ENCODE measurements at regions not wholly inside any gene's neighbourhood (a gene's known extent, or its start where the extent isn't known, plus 50 kb on each side); places are given as distances from the start of the nearest gene placed in this dataset.
A peak's percentile ranks its signal among the peaks of the same experiment; 100 is the strongest.
"Not testable (repeated sequence)": the region's sequence is repeated elsewhere in the genome, so short reads cannot be mapped to it uniquely, and the experiment has no call there.

GRCh38 chr10:9153057-9153456, 1098.6 kb downstream of the GATA3 start:
- 91% methylated on average over 1 of the region's 1 CpG for WGBS
- H3K4me1 ChIP-seq (ENCODE audit: control insufficient read depth, insufficient read depth, low read length); H3K27ac ChIP-seq (ENCODE audit: low read length); H3K9me3 ChIP-seq (ENCODE audit: control insufficient read depth, low read length); intact Hi-C loops (cut with DNase I); ATAC-seq; H3K27me3 ChIP-seq (ENCODE audit: control insufficient read depth, insufficient read depth); DNase-seq; H3K4me3 ChIP-seq (ENCODE audit: low read length): not testable (repeated sequence)

DNA sequence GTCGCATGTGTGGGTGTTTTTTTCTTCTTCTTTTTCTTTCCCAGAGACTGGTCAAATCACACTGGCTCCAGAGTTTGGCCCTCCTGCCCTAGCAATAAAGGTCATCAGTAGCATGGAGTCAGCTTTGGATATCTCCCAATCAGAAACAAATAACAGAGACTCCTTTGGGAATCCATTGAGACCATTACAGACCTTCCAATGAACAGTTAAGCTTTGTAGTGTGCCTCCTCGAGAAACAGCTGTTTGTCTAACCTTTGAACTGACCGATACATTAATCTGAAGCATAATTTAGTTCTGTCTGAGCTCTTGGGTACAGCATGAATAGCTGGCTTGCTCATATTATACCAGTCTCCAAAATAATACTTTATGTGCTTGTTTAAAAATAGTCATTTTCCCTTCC, 1103.2 kb downstream of the GATA3 start:
- WGBS, result 45% methylated on average over 3 of the region's 3 CpGs
- ATAC-seq, result no peak
- Histone ChIP-seq H3K27me3 (ENCODE audit: control insufficient read depth, insufficient read depth) (no peaks in the 10 kb centered on the region), H3K4me1 (ENCODE audit: control insufficient read depth, insufficient read depth, low read length) (no peaks in the 10 kb centered on the region), H3K4me3 (ENCODE audit: low read length) (no peak overlapping the region), H3K9me3 (ENCODE audit: control insufficient read depth, low read length) (no peaks in the 10 kb centered on the region), H3K27ac (ENCODE audit: low read length) (no peak overlapping the region)
- DNase-seq, result no peak
- intact Hi-C loops (cut with DNase I), result no loop called here

DNA sequence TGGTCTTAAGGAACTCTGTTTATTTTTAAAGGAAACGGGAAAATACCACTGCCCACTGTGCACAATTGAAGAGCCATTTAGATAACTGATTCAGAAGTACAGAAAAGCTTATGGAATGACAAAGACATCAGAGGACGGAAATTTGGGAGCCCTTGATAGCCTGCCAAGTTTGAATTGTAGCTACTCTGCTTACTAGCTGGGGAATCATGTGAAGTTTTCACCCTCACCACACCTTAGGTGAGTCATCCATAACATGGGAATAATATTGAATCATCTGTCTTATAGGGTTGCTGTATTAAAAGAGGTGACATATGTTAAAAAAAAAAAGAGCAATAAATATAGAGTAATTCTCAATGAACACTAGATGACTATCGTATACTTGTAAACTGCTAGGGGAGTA, 1104.2 kb downstream of the GATA3 start:
- WGBS, result 73% methylated on average over 3 of the region's 3 CpGs
- H3K9me3 ChIP-seq (ENCODE audit: control insufficient read depth, low read length), result no peaks in the 10 kb centered on the region
- no peaks in the 10 kb centered on the region for H3K4me1 ChIP-seq (ENCODE audit: control insufficient read depth, insufficient read depth, low read length)
- no peak overlapping the region for H3K27ac ChIP-seq (ENCODE audit: low read length)
- H3K4me3 ChIP-seq (ENCODE audit: low read length), result no peak overlapping the region
- DNase-seq (no peak), ATAC-seq (no peak)
- H3K27me3 ChIP-seq (ENCODE audit: control insufficient read depth, insufficient read depth), result no peaks in the 10 kb centered on the region
- intact Hi-C loops (cut with DNase I), result no loop called here

DNA sequence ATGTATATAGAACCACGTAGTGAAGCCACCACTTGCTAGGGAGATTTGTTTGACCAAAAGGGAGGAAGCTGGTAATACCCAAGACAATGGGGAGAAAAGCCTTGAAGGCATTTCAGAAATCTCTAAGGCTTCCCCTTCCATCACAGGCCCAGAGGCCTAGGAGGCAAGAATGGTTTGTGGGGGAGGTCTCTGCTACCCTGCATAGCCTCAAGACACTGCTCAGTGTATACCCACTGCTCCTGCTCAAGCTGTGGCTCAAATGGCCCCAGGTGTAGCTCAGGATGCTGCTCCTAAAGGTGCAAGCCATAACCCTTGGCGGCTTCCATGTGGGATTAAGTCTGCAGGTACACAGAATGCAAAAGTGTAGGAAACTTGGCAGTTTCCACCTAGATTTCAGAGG, 1105.8 kb downstream of the GATA3 start:
- no peak overlapping the region for H3K4me3 ChIP-seq (ENCODE audit: low read length)
- ATAC-seq (no peak), DNase-seq (no peak)
- H3K27me3 ChIP-seq (ENCODE audit: control insufficient read depth, insufficient read depth), result no peaks in the 10 kb centered on the region
- intact Hi-C loops (cut with DNase I), result no loop called here
- WGBS, result 83% methylated on average over 2 of the region's 2 CpGs
- no peak overlapping the region for H3K27ac ChIP-seq (ENCODE audit: low read length)
- H3K9me3 ChIP-seq (ENCODE audit: control insufficient read depth, low read length), result no peaks in the 10 kb centered on the region
- no peaks in the 10 kb centered on the region for H3K4me1 ChIP-seq (ENCODE audit: control insufficient read depth, insufficient read depth, low read length)

DNA sequence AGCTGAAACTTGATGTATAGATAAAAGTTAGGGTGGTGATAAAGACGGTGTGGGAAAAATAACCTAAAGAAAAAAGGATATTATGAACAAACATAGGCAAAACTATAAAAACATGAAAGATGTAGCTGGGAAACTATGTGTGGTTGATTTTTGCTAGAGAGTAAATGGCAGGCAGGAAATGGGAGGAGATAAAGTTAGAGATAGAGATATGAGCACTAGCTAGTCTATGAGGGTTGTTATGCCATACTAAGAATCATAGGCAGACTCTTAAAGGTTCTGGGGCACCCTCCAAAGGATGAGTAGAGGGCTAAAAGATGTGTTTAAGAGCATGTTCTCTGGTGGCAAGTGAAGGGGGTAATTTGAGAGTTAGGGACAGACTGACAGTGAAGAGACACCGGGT, 1109.2 kb downstream of the GATA3 start:
- Histone ChIP-seq H3K4me3 (ENCODE audit: low read length) (no peak overlapping the region), H3K27ac (ENCODE audit: low read length) (no peak overlapping the region)
- 79% methylated on average over 2 of the region's 2 CpGs for WGBS

DNA sequence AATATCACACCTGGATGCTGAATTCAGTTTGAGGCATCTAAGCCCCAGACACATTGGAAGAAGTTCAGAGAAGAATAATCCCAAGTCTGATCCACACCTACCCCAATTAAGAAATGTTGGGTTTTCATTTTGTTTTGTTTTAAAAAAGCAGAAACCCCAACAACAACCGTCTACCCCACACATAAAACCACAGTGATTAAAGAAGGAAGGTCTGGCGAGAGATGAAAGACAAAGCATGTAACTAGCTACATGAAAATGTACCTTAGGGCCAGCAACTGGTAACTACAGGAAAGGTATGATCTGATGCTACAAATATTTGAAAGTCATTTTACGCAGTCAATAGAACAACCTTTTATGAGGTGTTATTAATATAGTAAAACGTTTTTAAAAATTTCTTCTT, 1112.3 kb downstream of the GATA3 start:
- intact Hi-C loops (cut with DNase I), result no loop called here
- H3K4me3 ChIP-seq (ENCODE audit: low read length), result no peak overlapping the region
- WGBS, result 70% methylated on average over 4 of the region's 4 CpGs
- no peak for ATAC-seq
- no peak for DNase-seq
- H3K27ac ChIP-seq (ENCODE audit: low read length), result no peak overlapping the region
- H3K9me3 ChIP-seq (ENCODE audit: control insufficient read depth, low read length), result no peaks in the 10 kb centered on the region
- no peaks in the 10 kb centered on the region for H3K4me1 ChIP-seq (ENCODE audit: control insufficient read depth, insufficient read depth, low read length)
- no peaks in the 10 kb centered on the region for H3K27me3 ChIP-seq (ENCODE audit: control insufficient read depth, insufficient read depth)

More for the DNA sequence above, 1109.2 kb downstream of the GATA3 start:
- Histone ChIP-seq H3K9me3 (ENCODE audit: control insufficient read depth, low read length) (no peaks in the 10 kb centered on the region), H3K4me1 (ENCODE audit: control insufficient read depth, insufficient read depth, low read length) (no peaks in the 10 kb centered on the region), H3K27me3 (ENCODE audit: control insufficient read depth, insufficient read depth) (no peaks in the 10 kb centered on the region)
- no peak for ATAC-seq
- intact Hi-C loops (cut with DNase I), result no loop called here
- no peak for DNase-seq

DNA sequence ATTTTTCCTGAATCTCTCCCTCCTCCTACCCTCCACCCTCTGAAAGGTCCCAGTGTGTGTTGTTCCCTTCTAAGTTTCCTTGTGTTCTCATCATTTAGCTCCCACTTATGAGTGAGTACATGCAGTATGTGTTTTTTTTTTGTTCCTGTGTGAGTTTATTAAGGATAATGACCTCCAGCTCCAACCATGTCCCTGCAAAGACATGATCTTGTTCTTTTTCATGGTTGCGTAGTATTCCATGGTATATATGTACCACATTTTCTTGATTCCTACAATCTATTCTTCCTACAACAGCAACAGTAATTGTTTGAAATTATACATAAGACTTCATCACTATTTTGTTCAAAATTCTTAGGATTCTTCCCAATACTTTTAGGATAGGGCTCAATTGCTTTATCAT, 1117.8 kb downstream of the GATA3 start:
- Histone ChIP-seq H3K27ac (ENCODE audit: low read length) (no peak overlapping the region), H3K9me3 (ENCODE audit: control insufficient read depth, low read length) (no peaks in the 10 kb centered on the region), H3K4me3 (ENCODE audit: low read length) (no peak overlapping the region), H3K27me3 (ENCODE audit: control insufficient read depth, insufficient read depth) (no peaks in the 10 kb centered on the region), H3K4me1 (ENCODE audit: control insufficient read depth, insufficient read depth, low read length) (no peaks in the 10 kb centered on the region)
- WGBS, result 92% methylated on average over 1 of the region's 1 CpG
- intact Hi-C loops (cut with DNase I), result no loop called here
- DNase-seq (no peak), ATAC-seq (no peak)

DNA sequence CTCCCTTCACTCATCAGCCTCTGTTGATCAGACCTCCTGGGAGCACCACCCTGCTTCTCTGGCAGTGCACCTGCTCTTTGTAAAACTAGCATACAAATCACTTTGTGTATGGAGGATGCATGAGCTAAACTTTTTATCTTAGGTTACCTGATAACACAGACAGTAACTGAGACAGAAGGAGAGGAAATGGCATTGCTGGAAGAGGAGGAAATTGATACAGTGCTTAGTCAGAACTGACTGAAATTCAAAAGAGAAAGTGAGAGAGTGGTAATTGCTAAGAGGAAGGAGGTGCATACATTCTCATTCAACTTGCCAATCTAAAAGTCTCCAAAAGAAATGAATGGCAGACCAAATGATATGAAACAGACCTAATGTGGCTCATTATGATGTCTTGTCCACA, 1120.7 kb downstream of the GATA3 start:
- no peaks in the 10 kb centered on the region for H3K4me1 ChIP-seq (ENCODE audit: control insufficient read depth, insufficient read depth, low read length)
- intact Hi-C loops (cut with DNase I), result no loop called here

GRCh38 chr10:9183197-9183880, 1128.9 kb downstream of the GATA3 start:
- peak in 2 of 3 donors; percentile 40 to 43 for DNase-seq
- H3K4me3 ChIP-seq (ENCODE audit: low read length); H3K27ac ChIP-seq (ENCODE audit: low read length); H3K27me3 ChIP-seq (ENCODE audit: control insufficient read depth, insufficient read depth); H3K4me1 ChIP-seq (ENCODE audit: control insufficient read depth, insufficient read depth, low read length); intact Hi-C loops (cut with DNase I); H3K9me3 ChIP-seq (ENCODE audit: control insufficient read depth, low read length); ATAC-seq: not testable (repeated sequence)
- 96% methylated on average over 48 of the region's 48 CpGs for WGBS

More for the DNA sequence above, 1120.7 kb downstream of the GATA3 start:
- Histone ChIP-seq H3K4me3 (ENCODE audit: low read length) (no peak overlapping the region), H3K9me3 (ENCODE audit: control insufficient read depth, low read length) (no peaks in the 10 kb centered on the region), H3K27ac (ENCODE audit: low read length) (no peak overlapping the region), H3K27me3 (ENCODE audit: control insufficient read depth, insufficient read depth) (no peaks in the 10 kb centered on the region)
- no peak for DNase-seq
- ATAC-seq, result no peak

- intact Hi-C loops (cut with DNase I), result no loop called here
- Histone ChIP-seq H3K9me3 (ENCODE audit: control insufficient read depth, low read length) (no peaks in the 10 kb centered on the region), H3K4me1 (ENCODE audit: control insufficient read depth, insufficient read depth, low read length) (no peaks in the 10 kb centered on the region), H3K27ac (ENCODE audit: low read length) (no peak overlapping the region), H3K4me3 (ENCODE audit: low read length) (no peak overlapping the region), H3K27me3 (ENCODE audit: control insufficient read depth, insufficient read depth) (no peaks in the 10 kb centered on the region)
- no peak for ATAC-seq
- WGBS, result 89% methylated on average over 3 of the region's 3 CpGs
- DNase-seq, result no peak
These were observed 1133.7 kb downstream of the GATA3 start for GRCh38 chr10:9188022-9188810.

DNA sequence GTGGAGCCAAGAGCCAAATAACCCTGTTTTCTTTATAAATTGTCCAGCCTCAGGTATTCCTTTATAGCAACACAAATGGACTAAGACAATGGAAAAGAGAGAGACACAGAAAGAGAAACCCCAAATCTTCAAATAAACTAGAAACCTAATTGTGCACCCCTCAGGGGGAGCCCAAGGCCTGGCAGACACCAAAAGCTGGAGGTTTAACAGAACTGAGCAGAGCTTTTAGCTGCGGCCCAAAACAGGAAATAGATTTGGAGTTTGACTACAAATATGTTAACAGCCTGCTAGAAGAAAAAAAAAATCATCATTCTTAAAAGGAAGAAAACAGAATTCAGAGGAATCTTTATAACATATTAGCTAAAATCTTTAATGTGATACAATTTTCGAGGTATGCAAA, 1135.0 kb downstream of the GATA3 start:
- WGBS, result 72% methylated on average over 2 of the region's 2 CpGs
- Histone ChIP-seq H3K4me1 (ENCODE audit: control insufficient read depth, insufficient read depth, low read length) (no peaks in the 10 kb centered on the region), H3K9me3 (ENCODE audit: control insufficient read depth, low read length) (no peaks in the 10 kb centered on the region), H3K27me3 (ENCODE audit: control insufficient read depth, insufficient read depth) (no peaks in the 10 kb centered on the region), H3K4me3 (ENCODE audit: low read length) (no peak overlapping the region), H3K27ac (ENCODE audit: low read length) (no peak overlapping the region)
- DNase-seq (no peak), ATAC-seq (no peak)
- intact Hi-C loops (cut with DNase I), result no loop called here

Data from right cardiac atrium (tissue), 5 donors.